ENCODE measurements at regions not wholly inside any gene's neighbourhood (a gene's known extent, or its start where the extent isn't known, plus 50 kb on each side); places are given as distances from the start of the nearest gene placed in this dataset.
"Not testable (repeated sequence)": the region's sequence is repeated elsewhere in the genome, so short reads cannot be mapped to it uniquely, and the experiment has no call there.

GRCh38 chr21:27034796-27035195 lies 67.9 kb upstream of the ADAMTS5 start:
- TF ChIP-seq CTCF (IDR thresholded peaks at IDR 0.05; ENCODE audit: unreplicated experiment) = no peak
- H3K27ac Mint-ChIP-seq (ENCODE audit: unreplicated experiment) = no peak overlapping the region
- no TSS peak for BruUV-seq (replicated peaks)
- H3K27me3 Mint-ChIP-seq (ENCODE audit: unreplicated experiment) = no peaks in the 10 kb centered on the region
- H3K9me3 Mint-ChIP-seq (ENCODE audit: low read depth, unreplicated experiment) = peaks cover 2% of the 10 kb centered on the region
- CTCF ChIA-PET = no interaction called here
- intact Hi-C loops (cut with micrococcal nuclease; ENCODE audit: unreplicated experiment) = no loop called here
- no peaks in the 10 kb centered on the region for H3K36me3 Mint-ChIP-seq (ENCODE audit: insufficient read depth, unreplicated experiment)
- no peaks in the 10 kb centered on the region for H3K4me1 Mint-ChIP-seq (ENCODE audit: low read depth, unreplicated experiment)
- no peak overlapping the region for H3K4me3 Mint-ChIP-seq (ENCODE audit: low read depth, unreplicated experiment)
- no peak for DNase-seq

GRCh38 chr21:27033471-27033870 lies 66.6 kb upstream of the ADAMTS5 start:
- intact Hi-C loops (cut with micrococcal nuclease; ENCODE audit: unreplicated experiment) = no loop called here
- peaks cover 2% of the 10 kb centered on the region for H3K9me3 Mint-ChIP-seq (ENCODE audit: low read depth, unreplicated experiment)
- BruUV-seq (replicated peaks) = no TSS peak
- no peak for DNase-seq
- no peaks in the 10 kb centered on the region for H3K27me3 Mint-ChIP-seq (ENCODE audit: unreplicated experiment)
- no peaks in the 10 kb centered on the region for H3K36me3 Mint-ChIP-seq (ENCODE audit: insufficient read depth, unreplicated experiment)
- no peaks in the 10 kb centered on the region for H3K4me1 Mint-ChIP-seq (ENCODE audit: low read depth, unreplicated experiment)
- H3K27ac Mint-ChIP-seq (ENCODE audit: unreplicated experiment) = no peak overlapping the region
- no peak for TF ChIP-seq CTCF (IDR thresholded peaks at IDR 0.05; ENCODE audit: unreplicated experiment)
- CTCF ChIA-PET = no interaction called here
- no peak overlapping the region for H3K4me3 Mint-ChIP-seq (ENCODE audit: low read depth, unreplicated experiment)

GRCh38 chr21:27026501-27026900 lies 59.6 kb upstream of the ADAMTS5 start:
- H3K9me3 Mint-ChIP-seq (ENCODE audit: low read depth, unreplicated experiment) = no peaks in the 10 kb centered on the region
- TF ChIP-seq CTCF (IDR thresholded peaks at IDR 0.05; ENCODE audit: unreplicated experiment) = no peak
- CTCF ChIA-PET = no interaction called here
- no peaks in the 10 kb centered on the region for H3K36me3 Mint-ChIP-seq (ENCODE audit: insufficient read depth, unreplicated experiment)
- no peak for DNase-seq
- H3K27ac Mint-ChIP-seq (ENCODE audit: unreplicated experiment) = no peak overlapping the region
- no peaks in the 10 kb centered on the region for H3K27me3 Mint-ChIP-seq (ENCODE audit: unreplicated experiment)
- H3K4me1 Mint-ChIP-seq (ENCODE audit: low read depth, unreplicated experiment) = no peaks in the 10 kb centered on the region
- BruUV-seq (replicated peaks) = no TSS peak
- intact Hi-C loops (cut with micrococcal nuclease; ENCODE audit: unreplicated experiment) = no loop called here
- H3K4me3 Mint-ChIP-seq (ENCODE audit: low read depth, unreplicated experiment) = no peak overlapping the region

- H3K4me1 Mint-ChIP-seq (ENCODE audit: low read depth, unreplicated experiment); H3K27me3 Mint-ChIP-seq (ENCODE audit: unreplicated experiment); BruUV-seq (replicated peaks); H3K36me3 Mint-ChIP-seq (ENCODE audit: insufficient read depth, unreplicated experiment); H3K4me3 Mint-ChIP-seq (ENCODE audit: low read depth, unreplicated experiment); intact Hi-C loops (cut with micrococcal nuclease; ENCODE audit: unreplicated experiment); H3K27ac Mint-ChIP-seq (ENCODE audit: unreplicated experiment); H3K9me3 Mint-ChIP-seq (ENCODE audit: low read depth, unreplicated experiment); CTCF ChIA-PET; DNase-seq: not testable (repeated sequence)
These were observed 58.8 kb upstream of the ADAMTS5 start for GRCh38 chr21:27025708-27026107.

GRCh38 chr21:27024971-27025370 lies 58.1 kb upstream of the ADAMTS5 start:
- DNase-seq = no peak
- Mint-ChIP-seq H3K27ac (ENCODE audit: unreplicated experiment) (no peak overlapping the region), H3K36me3 (ENCODE audit: insufficient read depth, unreplicated experiment) (no peaks in the 10 kb centered on the region), H3K9me3 (ENCODE audit: low read depth, unreplicated experiment) (no peaks in the 10 kb centered on the region), H3K4me3 (ENCODE audit: low read depth, unreplicated experiment) (no peak overlapping the region), H3K4me1 (ENCODE audit: low read depth, unreplicated experiment) (no peaks in the 10 kb centered on the region), H3K27me3 (ENCODE audit: unreplicated experiment) (no peaks in the 10 kb centered on the region)
- intact Hi-C loops (cut with micrococcal nuclease; ENCODE audit: unreplicated experiment) = no loop called here
- no TSS peak for BruUV-seq (replicated peaks)
- no peak for TF ChIP-seq CTCF (IDR thresholded peaks at IDR 0.05; ENCODE audit: unreplicated experiment)
- CTCF ChIA-PET = no interaction called here
